ENCODE measurements at regions not wholly inside any gene's neighbourhood (a gene's known extent, or its start where the extent isn't known, plus 50 kb on each side); places are given as distances from the start of the nearest gene placed in this dataset.

DNA sequence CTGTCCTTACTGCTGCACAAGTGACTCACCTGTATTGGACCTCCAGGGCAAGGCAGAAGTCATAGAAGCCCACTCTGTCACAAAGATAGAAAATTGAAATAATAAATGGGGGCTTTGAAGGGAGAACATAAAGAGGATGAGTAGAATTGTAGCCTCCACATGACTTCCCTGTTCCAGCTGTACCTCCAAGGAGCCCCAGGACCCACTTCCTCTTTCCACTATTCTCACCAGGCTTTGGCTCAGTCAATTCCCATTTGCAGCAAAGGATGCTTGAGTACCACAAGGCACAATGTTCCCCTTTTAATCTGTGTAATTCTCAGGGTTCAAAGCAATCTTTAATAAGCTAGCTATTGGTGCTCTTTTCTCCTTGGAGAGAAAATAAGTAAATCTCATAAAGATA, 512.1 kb downstream of the TOX3 start:
- no peak overlapping the region for H3K4me3 ChIP-seq (replicated peaks; ENCODE audit: low read depth, low read length)
- TF ChIP-seq CTCF (IDR thresholded peaks at IDR 0.05; ENCODE audit: low read depth, low read length, missing control alignments), result no peak
- DNase-seq (ENCODE audit: extremely low read depth, low read depth), result no peak

DNA sequence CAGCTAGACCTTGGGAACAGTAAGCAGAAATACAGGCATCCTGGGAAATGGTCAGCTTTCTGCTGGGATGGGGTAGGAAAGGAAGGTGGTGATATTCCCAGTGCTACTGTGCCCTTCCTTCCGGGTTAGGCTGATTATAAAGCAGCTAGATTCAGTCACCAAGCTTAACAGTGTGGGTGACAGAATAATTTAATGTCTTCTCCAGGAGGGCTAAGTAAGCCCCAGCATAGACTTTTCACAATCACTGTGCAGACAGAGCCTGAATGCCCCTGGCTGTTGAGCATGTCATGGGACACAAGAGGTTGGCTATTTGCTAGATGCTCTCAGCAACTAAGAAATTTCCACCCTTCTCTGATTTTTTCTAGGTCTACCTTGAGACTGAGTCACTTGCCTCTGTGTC, 513.0 kb downstream of the TOX3 start:
- DNase-seq (ENCODE audit: extremely low read depth, low read depth), result no peak
- no peak for TF ChIP-seq CTCF (IDR thresholded peaks at IDR 0.05; ENCODE audit: low read depth, low read length, missing control alignments)
- H3K4me3 ChIP-seq (replicated peaks; ENCODE audit: low read depth, low read length), result no peak overlapping the region

GRCh38 chr16:52022980-52023379, 524.0 kb downstream of the TOX3 start:
- no peak overlapping the region for H3K4me3 ChIP-seq (replicated peaks; ENCODE audit: low read depth, low read length)
- no peak for DNase-seq (ENCODE audit: extremely low read depth, low read depth)
- no peak for TF ChIP-seq CTCF (IDR thresholded peaks at IDR 0.05; ENCODE audit: low read depth, low read length, missing control alignments)

- H3K4me3 ChIP-seq (replicated peaks; ENCODE audit: low read depth, low read length), result no peak overlapping the region
- DNase-seq (ENCODE audit: extremely low read depth, low read depth), result no peak
- no peak for TF ChIP-seq CTCF (IDR thresholded peaks at IDR 0.05; ENCODE audit: low read depth, low read length, missing control alignments)
Observed at GRCh38 chr16:52022177-52022576, 524.8 kb downstream of the TOX3 start.

- TF ChIP-seq CTCF (IDR thresholded peaks at IDR 0.05; ENCODE audit: low read depth, low read length, missing control alignments), result no peak
- no peak overlapping the region for H3K4me3 ChIP-seq (replicated peaks; ENCODE audit: low read depth, low read length)
- no peak for DNase-seq (ENCODE audit: extremely low read depth, low read depth)
Observed at GRCh38 chr16:52016387-52016786, 530.6 kb downstream of the TOX3 start.

- TF ChIP-seq CTCF (IDR thresholded peaks at IDR 0.05; ENCODE audit: low read depth, low read length, missing control alignments), result no peak
- no peak for DNase-seq (ENCODE audit: extremely low read depth, low read depth)
- no peak overlapping the region for H3K4me3 ChIP-seq (replicated peaks; ENCODE audit: low read depth, low read length)
Observed at GRCh38 chr16:52005551-52005950, 541.4 kb downstream of the TOX3 start.

DNA sequence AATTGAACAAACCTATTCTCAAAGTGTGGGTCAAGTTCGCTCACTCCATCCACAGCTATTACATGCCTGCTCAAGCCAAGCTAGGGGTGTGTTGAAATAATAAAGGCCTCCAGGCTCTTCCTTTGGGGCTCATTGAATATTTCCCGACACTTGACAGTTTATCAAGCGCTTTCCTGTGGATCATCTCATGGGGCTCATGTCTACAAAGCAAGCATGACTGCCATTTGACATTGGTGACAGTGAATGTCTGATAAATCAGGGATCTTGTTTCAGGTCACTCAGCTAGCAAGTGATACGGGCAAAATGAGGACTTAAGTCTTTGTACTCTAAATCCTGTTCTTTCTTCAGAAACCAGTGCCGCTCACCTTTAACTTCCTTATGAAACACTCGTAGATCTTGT, 542.6 kb downstream of the TOX3 start:
- H3K4me3 ChIP-seq (replicated peaks; ENCODE audit: low read depth, low read length), result no peak overlapping the region
- no peak for DNase-seq (ENCODE audit: extremely low read depth, low read depth)
- TF ChIP-seq CTCF (IDR thresholded peaks at IDR 0.05; ENCODE audit: low read depth, low read length, missing control alignments), result no peak

Measured in HFF-Myc (cell line).